ENCODE measurements at regions not wholly inside any gene's neighbourhood (a gene's known extent, or its start where the extent isn't known, plus 50 kb on each side); places are given as distances from the start of the nearest gene placed in this dataset.
"Not testable (repeated sequence)": the region's sequence is repeated elsewhere in the genome, so short reads cannot be mapped to it uniquely, and the experiment has no call there.

DNA sequence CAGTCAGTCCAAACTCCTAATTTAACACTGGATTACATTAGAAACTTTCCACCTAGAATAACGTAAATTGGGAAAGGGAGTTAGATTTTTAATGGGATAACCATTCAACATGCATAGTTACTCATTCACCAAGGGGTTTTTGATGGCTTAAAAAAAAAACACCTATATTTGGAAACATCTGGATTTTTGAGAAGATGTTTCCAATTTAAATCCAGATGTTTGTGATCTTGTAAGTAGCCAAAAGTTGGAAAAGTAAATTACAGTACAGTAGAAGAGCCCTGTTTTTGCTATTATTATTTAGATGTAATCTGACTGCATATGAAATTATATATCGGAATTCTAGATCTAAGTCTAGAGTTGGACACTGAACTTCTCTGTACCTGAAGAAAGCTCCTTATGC, 478.2 kb downstream of the CD83 start:
- in situ Hi-C loops (cut with MboI; ENCODE audit: low sequenced_read_pairs in 4 of 4): no loop called here
- Histone ChIP-seq H3K9me3 (no peaks in the 10 kb centered on the region), H3K4me3 (no peak overlapping the region), H3K27ac (no peak overlapping the region), H3K36me3 (no peaks in the 10 kb centered on the region), H3K27me3 (no peaks in the 10 kb centered on the region), H3K4me1 (no peaks in the 10 kb centered on the region)
- TF ChIP-seq, protein P1, sequence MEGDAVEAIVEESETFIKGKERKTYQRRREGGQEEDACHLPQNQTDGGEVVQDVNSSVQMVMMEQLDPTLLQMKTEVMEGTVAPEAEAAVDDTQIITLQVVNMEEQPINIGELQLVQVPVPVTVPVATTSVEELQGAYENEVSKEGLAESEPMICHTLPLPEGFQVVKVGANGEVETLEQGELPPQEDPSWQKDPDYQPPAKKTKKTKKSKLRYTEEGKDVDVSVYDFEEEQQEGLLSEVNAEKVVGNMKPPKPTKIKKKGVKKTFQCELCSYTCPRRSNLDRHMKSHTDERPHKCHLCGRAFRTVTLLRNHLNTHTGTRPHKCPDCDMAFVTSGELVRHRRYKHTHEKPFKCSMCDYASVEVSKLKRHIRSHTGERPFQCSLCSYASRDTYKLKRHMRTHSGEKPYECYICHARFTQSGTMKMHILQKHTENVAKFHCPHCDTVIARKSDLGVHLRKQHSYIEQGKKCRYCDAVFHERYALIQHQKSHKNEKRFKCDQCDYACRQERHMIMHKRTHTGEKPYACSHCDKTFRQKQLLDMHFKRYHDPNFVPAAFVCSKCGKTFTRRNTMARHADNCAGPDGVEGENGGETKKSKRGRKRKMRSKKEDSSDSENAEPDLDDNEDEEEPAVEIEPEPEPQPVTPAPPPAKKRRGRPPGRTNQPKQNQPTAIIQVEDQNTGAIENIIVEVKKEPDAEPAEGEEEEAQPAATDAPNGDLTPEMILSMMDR (IDR thresholded peaks at IDR 0.05 in 4 of 5, conservative IDR thresholded peaks at IDR 0.05 in 1 of 5): no peak
- TF ChIP-seq POLR2A (IDR thresholded peaks at IDR 0.05): no peak
- no peak for DNase-seq
- intact Hi-C loops (cut with DNase I; ENCODE audit: low total_unique reads): no loop called here
- ATAC-seq: no peak

- intact Hi-C loops (cut with DNase I; ENCODE audit: low total_unique reads): no loop called here
- Histone ChIP-seq H3K27ac (no peak overlapping the region), H3K36me3 (no peaks in the 10 kb centered on the region), H3K4me1 (no peaks in the 10 kb centered on the region), H3K9me3 (no peaks in the 10 kb centered on the region), H3K4me3 (no peak overlapping the region), H3K27me3 (no peaks in the 10 kb centered on the region)
- ATAC-seq: no peak
- TF ChIP-seq, protein P1 (IDR thresholded peaks at IDR 0.05 in 4 of 5, conservative IDR thresholded peaks at IDR 0.05 in 1 of 5): no peak
- TF ChIP-seq POLR2A (IDR thresholded peaks at IDR 0.05): no peak
- in situ Hi-C loops (cut with MboI; ENCODE audit: low sequenced_read_pairs in 4 of 4): no loop called here
- DNase-seq: peak in 1 of 2 donors; percentile 19
Observed at GRCh38 chr6:14596410-14596809, 478.8 kb downstream of the CD83 start.

- Histone ChIP-seq H3K36me3 (no peaks in the 10 kb centered on the region), H3K27ac (no peak overlapping the region), H3K9me3 (no peaks in the 10 kb centered on the region), H3K27me3 (no peaks in the 10 kb centered on the region), H3K4me3 (no peak overlapping the region), H3K4me1 (no peaks in the 10 kb centered on the region)
- ATAC-seq (no peak), DNase-seq (no peak)
- in situ Hi-C loops (cut with MboI; ENCODE audit: low sequenced_read_pairs in 4 of 4): no loop called here
- intact Hi-C loops (cut with DNase I; ENCODE audit: low total_unique reads): no loop called here
- TF ChIP-seq, protein P1 (IDR thresholded peaks at IDR 0.05 in 4 of 5, conservative IDR thresholded peaks at IDR 0.05 in 1 of 5): no peak
- TF ChIP-seq POLR2A (IDR thresholded peaks at IDR 0.05): no peak
Observed at GRCh38 chr6:14597090-14597489, 479.5 kb downstream of the CD83 start.

GRCh38 chr6:14598017-14598864, 480.7 kb downstream of the CD83 start:
- no peak for DNase-seq
- intact Hi-C loops (cut with DNase I; ENCODE audit: low total_unique reads) (no loop called here), in situ Hi-C loops (cut with MboI; ENCODE audit: low sequenced_read_pairs in 4 of 4) (no loop called here)
- H3K4me1 ChIP-seq: no peaks in the 10 kb centered on the region
- TF ChIP-seq POLR2A (IDR thresholded peaks at IDR 0.05): no peak
- TF ChIP-seq, protein P1 (IDR thresholded peaks at IDR 0.05 in 4 of 5, conservative IDR thresholded peaks at IDR 0.05 in 1 of 5): no peak
- H3K9me3 ChIP-seq: no peaks in the 10 kb centered on the region
- H3K27ac ChIP-seq: no peak overlapping the region
- ATAC-seq: no peak
- no peaks in the 10 kb centered on the region for H3K27me3 ChIP-seq
- no peak overlapping the region for H3K4me3 ChIP-seq
- no peaks in the 10 kb centered on the region for H3K36me3 ChIP-seq

- intact Hi-C loops (cut with DNase I; ENCODE audit: low total_unique reads); in situ Hi-C loops (cut with MboI; ENCODE audit: low sequenced_read_pairs in 4 of 4); H3K4me1 ChIP-seq; H3K27me3 ChIP-seq; H3K4me3 ChIP-seq; ATAC-seq; DNase-seq; H3K27ac ChIP-seq; H3K36me3 ChIP-seq; H3K9me3 ChIP-seq: not testable (repeated sequence)
Observed at GRCh38 chr6:14600306-14600705, 482.7 kb downstream of the CD83 start.
